ENCODE measurements at regions not wholly inside any gene's neighbourhood (a gene's known extent, or its start where the extent isn't known, plus 50 kb on each side); places are given as distances from the start of the nearest gene placed in this dataset.

DNA sequence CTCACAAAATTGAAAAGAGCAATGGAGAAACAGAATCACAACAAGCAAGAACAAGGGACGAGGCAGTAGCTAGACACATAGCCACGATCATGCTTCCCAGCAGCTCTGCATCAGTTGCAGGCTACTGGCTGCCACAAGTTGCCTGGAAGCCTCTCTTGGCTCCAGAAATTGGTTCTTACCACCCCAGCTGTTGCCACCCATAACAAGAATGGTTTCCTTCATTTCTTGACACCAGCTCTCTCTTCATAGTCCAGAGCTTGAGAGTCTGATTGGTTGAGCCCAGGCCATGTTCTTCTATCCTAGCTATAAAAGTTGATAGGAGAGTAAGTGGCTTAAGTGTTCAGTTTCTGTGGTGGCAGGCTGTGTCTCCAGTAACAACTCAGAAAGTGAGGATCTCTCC lies 210.7 kb upstream of the ANKRD55 start:
- BruUV-seq (replicated peaks), result no TSS peak
- intact Hi-C loops (cut with micrococcal nuclease; ENCODE audit: unreplicated experiment), result no loop called here
- ChIA-PET CTCF (ENCODE audit: low intra/inter-chr PET ratio, low total read pairs) (no interaction called here), POLR2A (interaction anchor here (0.5 kb wide), 1 partner anchor 121 kb away, joined by 3 read pairs; no protein-coding TSS in a partner anchor)
- Histone ChIP-seq H2AFZ (ENCODE audit: low read length) (no peak overlapping the region), H3K36me3 (replicated peaks in 1 of 2; ENCODE audit: control insufficient read depth in 1 of 2, insufficient read depth in 2 of 2, low read length in 2 of 2) (no peaks in the 10 kb centered on the region), H3K4me3 (replicated peaks in 1 of 3; ENCODE audit: insufficient read depth in 1 of 3, low read depth in 2 of 3, low read length in 3 of 3) (no peak overlapping the region), H3K9me3 (ENCODE audit: low read length) (no peaks in the 10 kb centered on the region), H3K27ac (ENCODE audit: extremely low read length, insufficient read depth, low read length) (no peak overlapping the region), H3K4me2 (ENCODE audit: low read depth, low read length) (no peak overlapping the region), H3K9ac (ENCODE audit: insufficient read depth, low read depth, low read length) (no peak overlapping the region), H3K4me1 (ENCODE audit: insufficient read depth, low read length) (peaks cover 62% of the 10 kb centered on the region), H3K79me2 (ENCODE audit: insufficient read depth, low read length) (no peaks in the 10 kb centered on the region), H4K20me1 (ENCODE audit: insufficient read depth, low read length) (no peaks in the 10 kb centered on the region), H3K27me3 (ENCODE audit: control insufficient read depth in 1 of 2, insufficient read depth in 2 of 2, low read length in 2 of 2) (no peaks in the 10 kb centered on the region)
- DNase-seq (ENCODE audit: low spot score) (no peak), ATAC-seq (no peak), FAIRE-seq (no peak)
- no peak for TF ChIP-seq SRSF9 (IDR thresholded peaks at IDR 0.05; ENCODE audit: borderline replicate concordance, insufficient read depth, low read depth, low read length, poor library complexity, severe bottlenecking)
- TF ChIP-seq SYNCRIP (IDR thresholded peaks at IDR 0.05; ENCODE audit: insufficient read depth, low read depth, low read length), result no peak
- TF ChIP-seq ZNF558 (CRISPR knock-in tag; IDR thresholded peaks at IDR 0.05; ENCODE audit: borderline replicate concordance), result no peak
- no peak for TF ChIP-seq SMAD9 (CRISPR knock-in tag; IDR thresholded peaks at IDR 0.05)
- TF ChIP-seq ZNF652 (CRISPR knock-in tag; IDR thresholded peaks at IDR 0.05; ENCODE audit: borderline replicate concordance, low read depth), result no peak
- TF ChIP-seq ATAD3A (CRISPR knock-in tag; IDR thresholded peaks at IDR 0.05), result no peak
- TF ChIP-seq, protein P1, sequence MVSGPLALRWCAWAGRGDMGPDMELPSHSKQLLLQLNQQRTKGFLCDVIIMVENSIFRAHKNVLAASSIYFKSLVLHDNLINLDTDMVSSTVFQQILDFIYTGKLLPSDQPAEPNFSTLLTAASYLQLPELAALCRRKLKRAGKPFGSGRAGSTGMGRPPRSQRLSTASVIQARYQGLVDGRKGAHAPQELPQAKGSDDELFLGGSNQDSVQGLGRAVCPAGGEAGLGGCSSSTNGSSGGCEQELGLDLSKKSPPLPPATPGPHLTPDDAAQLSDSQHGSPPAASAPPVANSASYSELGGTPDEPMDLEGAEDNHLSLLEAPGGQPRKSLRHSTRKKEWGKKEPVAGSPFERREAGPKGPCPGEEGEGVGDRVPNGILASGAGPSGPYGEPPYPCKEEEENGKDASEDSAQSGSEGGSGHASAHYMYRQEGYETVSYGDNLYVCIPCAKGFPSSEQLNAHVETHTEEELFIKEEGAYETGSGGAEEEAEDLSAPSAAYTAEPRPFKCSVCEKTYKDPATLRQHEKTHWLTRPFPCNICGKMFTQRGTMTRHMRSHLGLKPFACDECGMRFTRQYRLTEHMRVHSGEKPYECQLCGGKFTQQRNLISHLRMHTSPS (CRISPR knock-in tag; IDR thresholded peaks at IDR 0.05; ENCODE audit: low read depth), result no peak
- TF ChIP-seq MEF2D (CRISPR knock-in tag; IDR thresholded peaks at IDR 0.05), result no peak
- TF ChIP-seq ZNF331 (CRISPR knock-in tag; IDR thresholded peaks at IDR 0.05), result no peak
- TF ChIP-seq, protein P2, sequence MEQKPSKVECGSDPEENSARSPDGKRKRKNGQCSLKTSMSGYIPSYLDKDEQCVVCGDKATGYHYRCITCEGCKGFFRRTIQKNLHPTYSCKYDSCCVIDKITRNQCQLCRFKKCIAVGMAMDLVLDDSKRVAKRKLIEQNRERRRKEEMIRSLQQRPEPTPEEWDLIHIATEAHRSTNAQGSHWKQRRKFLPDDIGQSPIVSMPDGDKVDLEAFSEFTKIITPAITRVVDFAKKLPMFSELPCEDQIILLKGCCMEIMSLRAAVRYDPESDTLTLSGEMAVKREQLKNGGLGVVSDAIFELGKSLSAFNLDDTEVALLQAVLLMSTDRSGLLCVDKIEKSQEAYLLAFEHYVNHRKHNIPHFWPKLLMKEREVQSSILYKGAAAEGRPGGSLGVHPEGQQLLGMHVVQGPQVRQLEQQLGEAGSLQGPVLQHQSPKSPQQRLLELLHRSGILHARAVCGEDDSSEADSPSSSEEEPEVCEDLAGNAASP (CRISPR knock-in tag; IDR thresholded peaks at IDR 0.05; ENCODE audit: borderline replicate concordance), result no peak
- TF ChIP-seq TCF7L2 (IDR thresholded peaks at IDR 0.05; ENCODE audit: low read depth, low read length), result no peak
- no peak for TF ChIP-seq BRCA1 (CRISPR knock-in tag; IDR thresholded peaks at IDR 0.05)
- TF ChIP-seq RBAK (CRISPR knock-in tag; IDR thresholded peaks at IDR 0.05), result no peak
- TF ChIP-seq RARA (CRISPR knock-in tag; IDR thresholded peaks at IDR 0.05), result no peak
- no peak for TF ChIP-seq NFE2L1 (CRISPR knock-in tag; IDR thresholded peaks at IDR 0.05; ENCODE audit: borderline replicate concordance)
- no peak for TF ChIP-seq HMG20A (CRISPR knock-in tag; IDR thresholded peaks at IDR 0.05; ENCODE audit: borderline replicate concordance)
- TF ChIP-seq, protein P3, sequence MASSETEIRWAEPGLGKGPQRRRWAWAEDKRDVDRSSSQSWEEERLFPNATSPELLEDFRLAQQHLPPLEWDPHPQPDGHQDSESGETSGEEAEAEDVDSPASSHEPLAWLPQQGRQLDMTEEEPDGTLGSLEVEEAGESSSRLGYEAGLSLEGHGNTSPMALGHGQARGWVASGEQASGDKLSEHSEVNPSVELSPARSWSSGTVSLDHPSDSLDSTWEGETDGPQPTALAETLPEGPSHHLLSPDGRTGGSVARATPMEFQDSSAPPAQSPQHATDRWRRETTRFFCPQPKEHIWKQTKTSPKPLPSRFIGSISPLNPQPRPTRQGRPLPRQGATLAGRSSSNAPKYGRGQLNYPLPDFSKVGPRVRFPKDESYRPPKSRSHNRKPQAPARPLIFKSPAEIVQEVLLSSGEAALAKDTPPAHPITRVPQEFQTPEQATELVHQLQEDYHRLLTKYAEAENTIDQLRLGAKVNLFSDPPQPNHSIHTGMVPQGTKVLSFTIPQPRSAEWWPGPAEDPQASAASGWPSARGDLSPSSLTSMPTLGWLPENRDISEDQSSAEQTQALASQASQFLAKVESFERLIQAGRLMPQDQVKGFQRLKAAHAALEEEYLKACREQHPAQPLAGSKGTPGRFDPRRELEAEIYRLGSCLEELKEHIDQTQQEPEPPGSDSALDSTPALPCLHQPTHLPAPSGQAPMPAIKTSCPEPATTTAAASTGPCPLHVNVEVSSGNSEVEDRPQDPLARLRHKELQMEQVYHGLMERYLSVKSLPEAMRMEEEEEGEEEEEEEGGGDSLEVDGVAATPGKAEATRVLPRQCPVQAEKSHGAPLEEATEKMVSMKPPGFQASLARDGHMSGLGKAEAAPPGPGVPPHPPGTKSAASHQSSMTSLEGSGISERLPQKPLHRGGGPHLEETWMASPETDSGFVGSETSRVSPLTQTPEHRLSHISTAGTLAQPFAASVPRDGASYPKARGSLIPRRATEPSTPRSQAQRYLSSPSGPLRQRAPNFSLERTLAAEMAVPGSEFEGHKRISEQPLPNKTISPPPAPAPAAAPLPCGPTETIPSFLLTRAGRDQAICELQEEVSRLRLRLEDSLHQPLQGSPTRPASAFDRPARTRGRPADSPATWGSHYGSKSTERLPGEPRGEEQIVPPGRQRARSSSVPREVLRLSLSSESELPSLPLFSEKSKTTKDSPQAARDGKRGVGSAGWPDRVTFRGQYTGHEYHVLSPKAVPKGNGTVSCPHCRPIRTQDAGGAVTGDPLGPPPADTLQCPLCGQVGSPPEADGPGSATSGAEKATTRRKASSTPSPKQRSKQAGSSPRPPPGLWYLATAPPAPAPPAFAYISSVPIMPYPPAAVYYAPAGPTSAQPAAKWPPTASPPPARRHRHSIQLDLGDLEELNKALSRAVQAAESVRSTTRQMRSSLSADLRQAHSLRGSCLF (CRISPR knock-in tag; IDR thresholded peaks at IDR 0.05; ENCODE audit: borderline replicate concordance), result no peak
- no peak for TF ChIP-seq ZNF564 (CRISPR knock-in tag; IDR thresholded peaks at IDR 0.05)
- in situ Hi-C loops (cut with HindIII; ENCODE audit: extremely low pct_ligation_motif_present, low pct_unique_long_range_greater_than_20kb), result no loop called here
- WGBS (ENCODE audit: low lambda C conversion rate), result 98% methylated on average over 2 of the region's 2 CpGs

All from HepG2 (cell line).